ENCODE measurements at regions not wholly inside any gene's neighbourhood (a gene's known extent, or its start where the extent isn't known, plus 50 kb on each side); places are given as distances from the start of the nearest gene placed in this dataset.

- TF ChIP-seq CTCF (IDR thresholded peaks at IDR 0.05; ENCODE audit: borderline replicate concordance, extremely low read depth, low read length, poor library complexity, severe bottlenecking) (no peak), EZH2 (IDR thresholded peaks at IDR 0.05; ENCODE audit: borderline replicate concordance, low read depth, low read length, severe bottlenecking) (no peak)
Observed at GRCh38 chr6:150705392-150705791, 105.7 kb downstream of the PLEKHG1 start.

Data from DND-41 (cell line).